Ovary (tissue), 7 donors: ENCODE measurements at regions not wholly inside any gene's neighbourhood (a gene's known extent, or its start where the extent isn't known, plus 50 kb on each side); places are given as distances from the start of the nearest gene placed in this dataset.

Source experiments
- DNase-seq, 5 donors: peaks; one replicate each; pipeline ENCODE4 v3.0.0-alpha.2; 2019 to 2020
- H3K27ac ChIP-seq, 2 donors: fragments of 200-600 bp; one replicate each; pipeline versions ENCODE4 v1.5.1 to v1.8.0; 2019 to 2022
- H3K27me3 ChIP-seq: fragments of 200-600 bp; one replicate; pipeline ENCODE4 v1.8.0; 2022
- H3K36me3 ChIP-seq: fragments of 200-600 bp; sonication (generic); one replicate; pipeline ENCODE4 v1.5.1; 2019
- H3K4me1 ChIP-seq: one replicate; pipeline ENCODE4 v1.8.1; 2013; ENCODE audit warnings: mild to moderate bottlenecking, moderate library complexity; ENCODE audit not compliant: insufficient read depth
- H3K4me3 ChIP-seq: fragments of 200-600 bp; sonication (generic); one replicate; pipeline ENCODE4 v1.5.1; 2017
- H3K9me3 ChIP-seq, 2 donors: fragments of 200-600 bp in 1 of 2; sonication (generic) in 1 of 2; one replicate each; pipeline versions ENCODE4 v1.5.1 to v1.8.1; 2013 to 2019; ENCODE audit warnings: mild to moderate bottlenecking in 1 of 2, moderate library complexity in 1 of 2
- CTCF ChIP-seq, 3 donors: fragments of 450-650 bp in 2 of 3; fragments of 200-600 bp in 1 of 3; IDR thresholded peaks; one replicate each; pipeline versions ENCODE4 v1.5.1 to v1.8.0; 2016 to 2022; ENCODE audit warnings: antibody characterized with exemption in 3 of 3, mild to moderate bottlenecking in 1 of 3
- EP300 ChIP-seq: sonication (generic); formaldehyde crosslinking; IDR thresholded peaks from one replicate; pipeline ENCODE4 v1.6.1; 2017; ENCODE audit warnings: antibody characterized with exemption
- POLR2A ChIP-seq: fragments of 450-650 bp; IDR thresholded peaks from one replicate; pipeline ENCODE4 v1.6.1; 2017; ENCODE audit warnings: antibody characterized with exemption, mild to moderate bottlenecking, moderate library complexity
- WGBS, 3 donors: extraction: QIAGEN DNeasy Blood & Tissue Kit in 1 of 3; methylation state at CpG; one replicate each; pipeline versions ENCODE4 v1.1.5 to v1.1.7; 2013 to 2017; 5-methylcytosine and 5-hydroxymethylcytosine counted together
- intact Hi-C, 4 donors: fragments of 100-400 bp; cut with DNase I; formaldehyde crosslinking; loops; one replicate each; pipeline versions ENCODE4 v1.11.0 to v1.15.1; 2022 to 2023
- donor health status: DM: no; HTN: no; CAD: no; lungs with moderate emphysema.
- donor health status: DM: no; HTN: no; CAD: no.
- donor health status: Bipolar disorder and iron deficiency.
- donor health status: DM: no; HTN: no; CAD: no.
- donor health status: DM: yes; HTN: yes; CAD: no.

DNA sequence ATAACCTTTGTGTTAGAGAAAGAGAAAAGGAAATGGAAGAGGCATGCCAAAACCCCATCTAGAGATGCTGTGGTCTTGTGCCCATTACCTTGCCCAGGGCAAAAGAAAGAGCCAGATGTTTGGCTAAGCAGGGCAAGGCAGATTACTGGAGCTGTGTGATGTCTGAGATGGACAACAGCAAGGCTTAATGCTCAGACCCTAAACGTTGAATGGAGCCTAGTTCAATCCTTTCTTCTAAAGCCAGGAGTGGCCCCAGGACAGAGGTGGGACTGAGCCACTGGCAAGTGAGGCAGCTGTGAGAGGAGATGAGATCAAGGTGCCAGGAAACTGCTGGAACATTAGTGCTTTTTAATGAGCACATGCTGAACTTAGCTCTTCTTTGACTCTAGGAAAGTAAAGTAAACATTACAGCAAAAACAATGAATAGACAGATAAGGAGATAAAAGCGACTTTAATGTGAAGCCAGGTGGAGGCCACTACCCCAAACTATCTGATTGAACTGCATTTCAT, 143.0 kb upstream of the EGFLAM start:
- no peak for DNase-seq
- Histone ChIP-seq H3K27ac (no peak overlapping the region), H3K9me3 (no peaks in the 10 kb centered on the region), H3K4me1 (no peaks in the 10 kb centered on the region), H3K36me3 (no peaks in the 10 kb centered on the region), H3K27me3 (no peaks in the 10 kb centered on the region), H3K4me3 (no peak overlapping the region)
- intact Hi-C loops: no loop called here
- no peak for TF ChIP-seq EP300
- no peak for TF ChIP-seq POLR2A
- no peak for TF ChIP-seq CTCF (IDR thresholded peaks at IDR 0.05)
- WGBS, 3 donors: 35 to 37% (median 36%) methylated on average over 2 of the region's 2 CpGs

DNA sequence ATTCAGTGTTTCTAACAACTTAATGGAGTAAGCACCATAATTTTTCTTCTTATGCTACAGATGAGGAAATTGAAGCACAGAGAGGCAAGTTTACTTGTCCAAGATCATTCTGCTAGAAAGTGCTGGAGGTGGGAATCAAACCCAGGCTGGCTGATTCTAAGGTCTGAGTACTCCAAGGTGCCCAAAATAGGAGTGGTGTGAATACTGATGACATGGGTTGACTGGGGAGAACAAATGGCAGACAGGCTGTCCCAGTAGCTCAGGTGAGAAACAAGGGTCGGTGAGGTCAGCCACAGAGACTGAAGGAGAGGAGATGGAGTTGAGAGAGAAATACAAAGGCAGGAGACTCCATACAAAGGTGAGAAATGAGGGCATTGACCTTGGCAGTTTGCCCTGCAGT, 144.5 kb upstream of the EGFLAM start:
- Histone ChIP-seq H3K4me1 (no peaks in the 10 kb centered on the region), H3K27ac (no peak overlapping the region), H3K4me3 (no peak overlapping the region), H3K36me3 (no peaks in the 10 kb centered on the region), H3K9me3 (no peaks in the 10 kb centered on the region), H3K27me3 (no peaks in the 10 kb centered on the region)
- DNase-seq: no peak
- 82 to 95% (median 86%) methylated on average over 1 of the region's 1 CpG for WGBS, 3 donors
- TF ChIP-seq EP300 (no peak), POLR2A (no peak), CTCF (IDR thresholded peaks at IDR 0.05) (no peak)
- intact Hi-C loops: no loop called here

- Histone ChIP-seq H3K36me3 (no peaks in the 10 kb centered on the region), H3K27me3 (no peaks in the 10 kb centered on the region), H3K27ac (no peak overlapping the region), H3K4me1 (no peaks in the 10 kb centered on the region), H3K9me3 (no peaks in the 10 kb centered on the region), H3K4me3 (no peak overlapping the region)
- 64 to 75% (median 68%) methylated on average over 5 of the region's 5 CpGs for WGBS, 3 donors
- TF ChIP-seq POLR2A: no peak
- no peak for TF ChIP-seq CTCF (IDR thresholded peaks at IDR 0.05)
- TF ChIP-seq EP300: no peak
- intact Hi-C loops: no loop called here
- no peak for DNase-seq
Observed at GRCh38 chr5:38113456-38113855, 144.9 kb upstream of the EGFLAM start.

- H3K9me3 ChIP-seq: no peaks in the 10 kb centered on the region
- no peak for DNase-seq
Observed at GRCh38 chr5:38112938-38113337, 145.4 kb upstream of the EGFLAM start.

More at GRCh38 chr5:38112938-38113337, 145.4 kb upstream of the EGFLAM start:
- 84 to 90% (median 88%) methylated on average over 4 of the region's 4 CpGs for WGBS, 3 donors
- no peaks in the 10 kb centered on the region for H3K4me1 ChIP-seq
- H3K4me3 ChIP-seq: no peak overlapping the region
- no peak overlapping the region for H3K27ac ChIP-seq
- no peak for TF ChIP-seq EP300
- no peak for TF ChIP-seq POLR2A
- no peak for TF ChIP-seq CTCF (IDR thresholded peaks at IDR 0.05)
- H3K36me3 ChIP-seq: no peaks in the 10 kb centered on the region
- H3K27me3 ChIP-seq: no peaks in the 10 kb centered on the region
- intact Hi-C loops: no loop called here
